NCI-H1436 treated with DMSO at 0.1 percent for 48 hours (cell line): ENCODE measurements at regions not wholly inside any gene's neighbourhood (a gene's known extent, or its start where the extent isn't known, plus 50 kb on each side); places are given as distances from the start of the nearest gene placed in this dataset.
"Not testable (repeated sequence)": the region's sequence is repeated elsewhere in the genome, so short reads cannot be mapped to it uniquely, and the experiment has no call there.

ENCODE experiments used
- DNase-seq: peaks from one replicate; lab custom pipeline; 2025; lab: John Stamatoyannopoulos, UW

DNA sequence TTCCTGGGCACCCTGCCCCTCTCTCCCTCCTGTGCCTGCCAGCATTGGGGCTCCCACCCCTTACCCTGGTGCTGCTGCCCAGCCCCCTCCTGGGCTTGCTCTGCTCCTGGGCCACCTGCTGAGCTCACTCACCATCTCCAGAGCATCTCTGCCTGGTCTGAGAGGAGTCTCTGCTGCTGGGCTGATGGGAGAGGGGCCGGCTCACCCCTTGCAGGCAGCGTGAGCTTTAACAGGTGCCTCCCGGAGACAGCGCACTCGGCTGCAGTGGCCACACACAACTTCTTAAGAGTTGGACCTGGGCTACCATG lies 721.7 kb downstream of the MATN1 start:
- DNase-seq = no peak

GRCh38 chr1:30001011-30001731 lies 722.2 kb downstream of the MATN1 start:
- no peak for DNase-seq

DNA sequence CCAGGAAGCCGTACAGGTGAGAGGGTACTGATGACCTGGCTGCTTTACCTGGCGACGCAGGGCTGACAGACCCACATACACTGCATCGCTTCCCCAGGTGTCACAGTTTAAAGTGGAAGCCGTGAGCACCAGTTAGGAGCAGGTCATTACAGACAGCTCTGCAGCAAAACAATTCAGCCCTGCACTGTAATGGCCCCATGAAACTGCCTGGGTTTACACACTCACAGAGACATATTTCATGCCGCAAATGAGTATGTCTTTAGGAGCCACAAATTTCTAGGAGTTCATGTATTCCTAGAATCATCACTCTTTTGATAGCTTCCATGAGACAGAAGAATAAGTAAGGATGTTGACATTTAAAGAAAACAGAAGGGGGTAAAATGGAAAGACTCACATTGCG lies 723.1 kb downstream of the MATN1 start:
- DNase-seq = no peak

DNA sequence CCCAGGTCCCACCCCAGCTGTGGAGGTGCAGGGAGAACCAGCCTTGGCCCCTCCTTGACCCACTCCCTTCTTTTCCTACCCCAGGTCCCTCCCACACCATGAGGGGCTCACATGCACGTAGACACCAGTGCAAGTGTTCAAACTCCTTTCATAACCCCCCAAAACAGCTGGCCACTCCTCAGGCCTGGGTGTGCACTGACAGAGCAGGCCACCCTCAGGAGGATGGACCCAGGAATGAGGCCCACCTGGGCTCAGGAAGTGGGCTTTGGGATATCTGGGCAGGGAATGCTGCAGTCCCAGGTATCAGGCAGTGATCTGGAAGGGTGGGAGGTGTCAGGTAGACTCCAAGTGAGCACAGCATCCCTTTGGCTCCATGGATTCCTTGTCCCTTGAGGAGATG lies 723.8 kb downstream of the MATN1 start:
- DNase-seq = no peak

GRCh38 chr1:29998686-29999085 lies 724.7 kb downstream of the MATN1 start:
- DNase-seq = no peak

- DNase-seq = not testable (repeated sequence)
Measured at GRCh38 chr1:29997818-29998217, 725.6 kb downstream of the MATN1 start.

DNA sequence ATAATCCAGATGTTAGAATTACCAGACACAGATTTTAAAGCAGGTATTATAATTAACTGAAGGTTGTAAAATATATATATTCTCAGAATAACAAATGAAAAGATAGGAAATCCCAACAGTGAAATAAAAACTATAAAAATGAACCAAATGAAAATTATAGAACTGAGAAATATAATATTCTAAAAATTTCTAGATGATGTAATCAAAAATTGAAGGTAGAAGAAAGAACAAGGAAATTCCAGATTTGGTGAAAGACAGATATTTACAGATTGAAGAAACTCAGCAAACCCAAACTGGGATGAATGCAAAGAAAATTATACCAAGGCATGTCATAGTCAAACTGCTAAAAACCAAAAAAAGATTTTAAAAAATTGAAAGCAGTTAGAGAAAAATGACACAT lies 729.4 kb downstream of the MATN1 start:
- DNase-seq = no peak

DNA sequence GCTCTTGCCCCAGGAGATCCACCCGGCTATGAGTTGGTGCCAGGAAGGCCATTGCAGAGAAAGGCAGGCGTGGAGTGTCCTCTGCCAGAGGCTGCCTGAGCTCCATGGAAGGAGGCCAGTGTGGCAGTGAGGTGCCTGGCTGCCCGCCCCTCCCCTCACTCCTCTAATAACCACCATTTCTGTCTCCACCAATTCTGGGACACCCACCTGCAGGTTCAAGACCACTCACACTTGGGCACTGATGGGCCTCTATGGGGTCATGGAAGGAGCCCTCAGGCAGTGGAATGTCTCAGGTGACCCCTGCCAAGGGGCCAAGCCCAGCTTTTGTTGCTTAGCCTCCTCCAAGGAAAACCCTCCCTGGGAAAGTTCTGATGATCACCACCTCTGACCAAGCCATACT lies 731.6 kb downstream of the MATN1 start:
- DNase-seq = no peak

DNA sequence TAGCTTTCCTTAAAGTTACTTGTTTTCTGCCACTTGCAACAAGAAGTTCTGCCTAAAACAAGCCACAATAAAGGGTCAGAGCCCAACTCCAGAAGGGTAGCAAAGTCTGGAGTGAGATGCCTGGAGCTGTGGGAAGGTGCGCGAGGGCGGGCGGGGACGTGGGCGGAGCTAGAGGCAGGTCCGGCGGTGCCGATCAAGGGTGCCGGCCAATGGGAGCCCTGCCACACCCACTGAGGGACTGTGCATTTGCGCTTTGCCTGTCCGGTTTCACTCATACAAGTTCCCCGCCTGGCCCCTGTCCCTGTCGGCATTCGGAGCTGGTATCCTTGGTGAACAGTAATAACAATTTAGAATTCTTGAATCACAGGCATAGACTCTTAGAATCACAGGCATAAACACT lies 732.4 kb downstream of the MATN1 start:
- DNase-seq = no peak

GRCh38 chr1:29990304-29990703 lies 733.1 kb downstream of the MATN1 start:
- DNase-seq = no peak

GRCh38 chr1:29986986-29987385 lies 736.4 kb downstream of the MATN1 start:
- no peak for DNase-seq

- no peak for DNase-seq
Measured at GRCh38 chr1:29985606-29985945, 737.8 kb downstream of the MATN1 start.

DNA sequence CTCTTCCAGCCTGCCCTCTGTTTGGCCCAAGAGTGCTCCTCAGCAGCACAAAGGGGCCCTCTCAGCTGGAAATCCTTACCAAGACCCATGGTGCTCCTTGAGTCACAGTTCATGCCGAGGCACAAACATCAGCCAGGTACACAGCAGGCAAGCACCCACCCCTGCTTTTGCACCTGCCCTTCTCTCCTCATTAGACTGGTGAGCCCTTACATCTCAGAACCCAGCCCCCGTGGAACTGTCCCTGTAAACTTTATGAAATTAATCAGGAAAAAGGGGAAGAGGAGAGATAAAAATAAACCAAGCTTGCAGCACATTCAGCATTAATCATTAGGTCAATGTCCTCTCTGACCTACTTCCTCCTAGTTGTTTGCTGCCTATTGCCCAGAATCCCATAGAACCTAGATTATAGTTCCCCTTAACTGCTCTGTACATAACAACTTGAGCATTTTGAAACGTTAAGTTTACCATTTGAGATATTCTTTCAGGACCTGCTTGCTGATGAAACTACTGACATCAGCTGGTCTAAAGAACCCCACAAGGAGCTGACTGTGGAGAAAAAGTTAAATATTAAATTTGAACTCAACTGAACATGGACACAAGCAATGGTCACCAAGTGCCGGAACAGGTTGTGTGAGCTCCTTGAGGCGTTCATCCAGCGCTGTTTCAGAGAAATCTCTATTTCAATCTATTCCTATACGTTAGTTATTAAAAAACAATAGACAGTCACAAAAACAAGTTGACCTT lies 738.4 kb downstream of the MATN1 start:
- no peak for DNase-seq

DNA sequence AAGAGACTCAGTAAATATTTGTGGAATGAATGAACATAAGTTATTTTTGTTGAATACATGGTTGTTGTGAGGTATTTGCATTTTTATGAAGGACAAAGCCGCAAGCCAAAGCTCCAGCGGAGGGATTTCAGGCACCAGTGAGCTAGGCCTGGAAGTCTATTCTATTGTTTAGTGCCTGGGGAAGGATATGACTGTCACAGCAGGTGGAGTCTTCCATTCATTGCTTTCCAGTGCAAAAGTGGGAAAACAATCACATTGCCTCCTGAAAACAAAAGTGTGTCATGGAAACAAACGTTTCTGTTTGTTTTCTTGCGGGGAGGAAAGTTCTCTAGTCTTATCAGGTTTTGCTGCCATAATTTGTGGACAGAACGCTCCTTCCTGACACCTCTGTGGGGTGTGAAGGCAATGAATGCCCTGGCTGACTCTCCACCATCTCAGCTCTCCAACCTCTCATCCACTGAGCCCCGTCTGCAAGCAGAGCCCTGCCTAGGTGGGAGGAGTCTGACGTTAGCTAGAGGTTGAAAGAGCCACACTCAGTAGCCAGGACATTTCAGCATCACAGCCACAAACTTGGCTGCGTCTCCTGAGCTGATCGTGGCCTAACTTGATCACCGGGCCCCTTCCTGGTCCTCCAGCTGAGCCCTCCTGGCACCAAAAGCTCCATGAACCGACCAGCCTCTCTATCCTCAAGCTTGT lies 739.1 kb downstream of the MATN1 start:
- DNase-seq = no peak

DNA sequence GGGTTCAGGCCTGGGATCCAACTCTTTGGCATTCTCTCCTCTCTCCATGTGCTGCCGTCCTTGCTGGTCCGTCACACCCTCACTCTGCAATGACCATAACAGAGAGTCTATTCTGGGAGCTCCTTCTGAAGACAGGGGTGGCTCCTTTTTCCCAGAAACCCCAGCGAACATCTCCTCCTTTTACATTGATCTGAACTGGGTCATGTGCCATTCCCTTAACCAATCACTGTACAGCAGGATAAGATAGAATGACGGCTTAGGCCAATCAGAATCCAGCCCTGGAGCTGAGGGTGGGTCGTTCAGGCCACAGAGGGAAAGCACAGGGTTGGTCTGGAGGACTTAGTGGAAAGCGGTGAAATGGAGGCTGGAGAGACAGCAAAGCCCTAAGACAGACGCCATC lies 740.1 kb downstream of the MATN1 start:
- DNase-seq = no peak

GRCh38 chr1:29981586-29982239 lies 741.7 kb downstream of the MATN1 start:
- no peak for DNase-seq

- DNase-seq = no peak
Measured at GRCh38 chr1:29977550-29977949, 741.2 kb downstream of the PTPRU start.

DNA sequence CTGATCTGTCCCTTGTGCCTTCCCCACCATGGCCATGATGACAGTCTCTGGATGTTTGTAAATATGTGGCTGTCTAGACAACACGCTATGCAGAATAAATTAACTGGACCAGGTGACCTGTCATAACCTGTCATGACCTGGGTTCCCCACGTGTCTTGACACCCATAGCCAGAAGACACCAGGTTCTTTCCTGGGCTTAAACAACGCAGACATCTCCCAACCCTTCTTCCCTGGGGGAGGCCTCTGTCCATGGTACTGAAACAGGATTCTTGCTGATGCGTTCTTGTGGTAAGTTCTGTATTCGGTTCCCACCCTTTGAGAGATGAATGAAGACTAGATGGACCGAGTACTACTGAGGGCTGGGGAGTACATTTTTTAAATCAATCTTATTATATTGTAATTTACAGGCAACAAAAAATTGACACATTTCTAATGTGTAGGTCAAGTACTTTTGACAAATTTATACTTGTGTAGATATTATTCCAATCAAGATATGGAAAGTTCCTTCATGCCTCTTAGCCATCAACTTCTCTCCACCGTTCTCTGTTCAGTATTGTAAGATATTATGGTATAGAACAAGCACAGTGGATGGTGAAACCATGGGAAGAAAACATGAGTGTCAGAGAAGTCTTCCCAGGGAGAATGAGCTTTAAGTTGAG lies 738.8 kb downstream of the PTPRU start:
- no peak for DNase-seq

- no peak for DNase-seq
Measured at GRCh38 chr1:29974316-29974724, 738.0 kb downstream of the PTPRU start.

DNA sequence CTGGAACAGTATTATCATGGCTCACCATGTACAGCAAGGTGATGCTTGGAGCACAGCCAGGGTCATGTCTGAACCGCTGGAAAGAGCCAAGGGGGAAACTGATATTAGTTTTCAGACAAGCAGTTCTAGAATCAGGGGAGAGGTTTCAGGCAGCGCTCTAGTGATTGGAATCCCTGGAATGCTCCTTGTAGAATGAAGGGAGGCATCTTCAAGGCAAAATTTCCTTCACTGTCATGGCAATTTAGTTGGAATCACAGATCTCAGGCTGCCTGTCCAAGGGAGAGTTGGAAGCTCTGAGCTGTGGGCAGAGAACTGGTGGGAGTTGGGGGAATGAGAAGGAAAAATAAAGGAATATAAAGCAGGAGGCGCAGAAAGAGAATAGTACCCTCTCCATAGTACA lies 737.1 kb downstream of the PTPRU start:
- DNase-seq = no peak

- DNase-seq = no peak
Measured at GRCh38 chr1:29972421-29973053, 736.2 kb downstream of the PTPRU start.

- DNase-seq = no peak
Measured at GRCh38 chr1:29971703-29972102, 735.4 kb downstream of the PTPRU start.
